Thyroid gland (tissue), 4 donors: ENCODE measurements at regions not wholly inside any gene's neighbourhood (a gene's known extent, or its start where the extent isn't known, plus 50 kb on each side); places are given as distances from the start of the nearest gene placed in this dataset.

ENCODE experiments used
- POLR2A ChIP-seq, 2 donors: fragments of 450-650 bp; IDR thresholded peaks; one replicate each; pipeline ENCODE4 v1.6.1; 2017; ENCODE audit warnings: antibody characterized with exemption in 2 of 2, mild to moderate bottlenecking in 2 of 2, moderate library complexity in 1 of 2
- TF ChIP-seq, protein P1 (sequence below), 6 experiments: fragments of 200-600 bp in 3 of 6; fragments of 450-650 bp in 3 of 6; sonication (generic) in 3 of 6; IDR thresholded peaks; one replicate each; pipeline ENCODE4 v1.5.1; 2016 to 2019; ENCODE audit warnings: antibody characterized with exemption in 6 of 6, mild to moderate bottlenecking in 2 of 6, inconsistent platforms in 1 of 6, moderate library complexity in 1 of 6

- TF ChIP-seq, protein P1, sequence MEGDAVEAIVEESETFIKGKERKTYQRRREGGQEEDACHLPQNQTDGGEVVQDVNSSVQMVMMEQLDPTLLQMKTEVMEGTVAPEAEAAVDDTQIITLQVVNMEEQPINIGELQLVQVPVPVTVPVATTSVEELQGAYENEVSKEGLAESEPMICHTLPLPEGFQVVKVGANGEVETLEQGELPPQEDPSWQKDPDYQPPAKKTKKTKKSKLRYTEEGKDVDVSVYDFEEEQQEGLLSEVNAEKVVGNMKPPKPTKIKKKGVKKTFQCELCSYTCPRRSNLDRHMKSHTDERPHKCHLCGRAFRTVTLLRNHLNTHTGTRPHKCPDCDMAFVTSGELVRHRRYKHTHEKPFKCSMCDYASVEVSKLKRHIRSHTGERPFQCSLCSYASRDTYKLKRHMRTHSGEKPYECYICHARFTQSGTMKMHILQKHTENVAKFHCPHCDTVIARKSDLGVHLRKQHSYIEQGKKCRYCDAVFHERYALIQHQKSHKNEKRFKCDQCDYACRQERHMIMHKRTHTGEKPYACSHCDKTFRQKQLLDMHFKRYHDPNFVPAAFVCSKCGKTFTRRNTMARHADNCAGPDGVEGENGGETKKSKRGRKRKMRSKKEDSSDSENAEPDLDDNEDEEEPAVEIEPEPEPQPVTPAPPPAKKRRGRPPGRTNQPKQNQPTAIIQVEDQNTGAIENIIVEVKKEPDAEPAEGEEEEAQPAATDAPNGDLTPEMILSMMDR (IDR thresholded peaks at IDR 0.05): no peak
- no peak for TF ChIP-seq POLR2A (IDR thresholded peaks at IDR 0.05)
These were observed 846.4 kb downstream of the FRK start for GRCh38 chr6:115214283-115214682.
